Prostate gland (tissue), 2 donors: ENCODE measurements at regions not wholly inside any gene's neighbourhood (a gene's known extent, or its start where the extent isn't known, plus 50 kb on each side); places are given as distances from the start of the nearest gene placed in this dataset.

Experiments
- CTCF ChIP-seq, 4 experiments: fragments of 200-600 bp in 2 of 4; fragments of 450-650 bp in 2 of 4; sonication (generic) in 2 of 4; IDR thresholded peaks; 1 replicate in 3 of 4; 2 replicates in 1 of 4; pipeline ENCODE4 v1.5.1; 2016 to 2019; ENCODE audit warnings: antibody characterized with exemption in 4 of 4, mild to moderate bottlenecking in 2 of 4, moderate library complexity in 2 of 4
- POLR2AphosphoS5 ChIP-seq: sonication (generic); formaldehyde crosslinking; IDR thresholded peaks from one replicate; pipeline ENCODE4 v1.6.1; 2017; ENCODE audit warnings: antibody characterized with exemption

- TF ChIP-seq POLR2AphosphoS5 (no peak), CTCF (IDR thresholded peaks at IDR 0.05) (no peak)
Measured at GRCh38 chr6:82711971-82712370, 348.4 kb downstream of the TPBG start.
